HT1080 (cell line): ENCODE measurements at regions not wholly inside any gene's neighbourhood (a gene's known extent, or its start where the extent isn't known, plus 50 kb on each side); places are given as distances from the start of the nearest gene placed in this dataset.
"Not testable (repeated sequence)": the region's sequence is repeated elsewhere in the genome, so short reads cannot be mapped to it uniquely, and the experiment has no call there.

Experiments
- DNase-seq: peaks from one replicate; pipeline ENCODE4 v3.0.0-alpha.2; 2015; ENCODE audit warnings: low read depth

DNA sequence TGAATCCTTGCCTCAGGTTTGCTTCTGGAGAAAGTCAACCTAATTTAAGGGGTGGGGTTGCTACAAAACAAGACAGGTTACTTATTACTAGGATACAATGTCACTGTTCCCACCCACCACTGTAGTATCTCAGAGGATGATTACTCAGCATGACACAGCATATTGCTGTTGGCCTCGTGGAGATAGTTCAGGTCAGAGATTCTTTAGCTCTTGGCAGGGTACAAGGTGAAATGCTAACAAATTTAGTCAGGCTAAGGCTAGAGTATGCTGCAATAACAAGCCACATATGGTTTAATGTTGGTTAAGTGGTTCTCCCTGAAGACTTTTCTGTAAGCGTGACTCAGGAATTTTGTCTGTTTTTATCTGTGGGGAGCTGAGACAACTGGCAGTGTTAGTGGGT, 161.8 kb downstream of the EDEM1 start:
- peak; percentile 25 for DNase-seq

DNA sequence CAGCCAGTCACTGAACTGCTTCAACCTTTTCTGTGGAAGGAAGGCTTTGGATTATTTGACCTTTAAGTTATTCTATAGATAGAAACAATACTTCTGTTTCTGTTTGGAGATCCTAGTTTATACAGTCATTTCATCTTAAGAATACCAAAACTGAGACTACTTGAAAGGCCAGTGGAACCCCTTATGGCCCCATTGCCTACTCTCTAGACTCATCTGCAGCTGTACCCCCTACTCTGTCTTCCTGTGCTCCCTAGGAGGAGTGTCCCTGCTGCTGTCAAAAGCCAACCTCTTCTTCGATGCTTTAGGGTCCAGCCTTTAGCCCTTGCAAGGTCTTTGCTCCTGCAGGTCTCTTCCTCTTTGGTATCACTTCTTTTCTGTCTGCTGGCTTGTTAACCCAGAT, 169.6 kb downstream of the EDEM1 start:
- no peak for DNase-seq

DNA sequence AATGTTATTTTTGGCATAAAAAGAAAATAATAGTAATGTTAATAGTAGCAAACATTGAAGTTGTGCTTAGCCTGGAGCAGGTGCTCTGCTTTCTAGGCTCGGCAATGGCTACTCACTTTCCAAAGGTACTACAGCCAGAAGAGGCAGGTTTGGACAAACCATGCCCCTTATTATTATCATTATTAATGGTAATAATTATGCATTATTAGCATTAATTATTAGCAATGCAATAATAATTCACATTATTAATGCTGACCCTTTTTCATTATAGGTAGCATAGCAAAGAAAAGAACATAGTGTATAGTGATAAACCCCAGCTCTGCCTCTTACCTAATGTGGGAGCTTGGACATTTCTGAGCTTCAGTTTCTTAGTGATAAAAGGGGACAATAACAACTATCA, 171.4 kb downstream of the EDEM1 start:
- DNase-seq, result no peak

DNA sequence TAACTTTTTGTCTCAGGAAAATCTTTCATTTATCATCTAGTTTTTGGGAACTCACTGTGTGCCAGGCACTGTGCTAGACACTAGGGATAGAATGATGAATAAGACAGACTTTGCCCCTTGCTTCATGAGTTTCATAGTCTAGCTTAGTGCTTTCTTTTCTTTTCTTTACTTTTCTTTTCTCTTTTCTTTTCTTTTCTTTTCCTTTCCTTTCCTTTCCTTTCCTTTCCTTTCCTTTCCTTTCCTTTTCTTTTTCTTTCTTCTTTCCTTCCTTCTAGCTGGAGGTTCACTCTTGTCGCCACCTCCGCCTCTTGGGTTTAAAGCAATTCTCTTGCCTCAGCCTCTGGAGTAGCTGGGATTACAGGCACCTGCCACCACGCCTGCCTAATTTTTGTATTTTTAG, 172.9 kb downstream of the EDEM1 start:
- DNase-seq, result no peak

DNA sequence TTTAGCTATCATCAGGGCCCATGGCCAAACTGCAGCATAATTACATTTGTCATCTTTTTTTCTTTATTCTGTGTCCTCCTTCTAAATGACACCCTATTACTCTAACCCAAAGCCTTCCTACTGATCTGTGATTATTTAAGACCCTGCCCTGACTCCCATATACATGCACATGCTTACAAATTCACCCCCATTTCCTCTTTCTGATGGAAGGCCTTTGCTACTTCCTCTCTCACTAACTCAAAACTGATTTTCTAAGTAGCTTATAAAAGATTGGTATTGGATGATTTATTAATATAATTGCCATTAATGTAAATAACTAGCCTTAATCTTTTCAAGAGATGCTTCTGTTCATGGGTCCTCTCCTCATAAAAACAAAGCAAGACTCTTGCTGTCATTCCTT, 179.2 kb downstream of the EDEM1 start:
- no peak for DNase-seq

DNA sequence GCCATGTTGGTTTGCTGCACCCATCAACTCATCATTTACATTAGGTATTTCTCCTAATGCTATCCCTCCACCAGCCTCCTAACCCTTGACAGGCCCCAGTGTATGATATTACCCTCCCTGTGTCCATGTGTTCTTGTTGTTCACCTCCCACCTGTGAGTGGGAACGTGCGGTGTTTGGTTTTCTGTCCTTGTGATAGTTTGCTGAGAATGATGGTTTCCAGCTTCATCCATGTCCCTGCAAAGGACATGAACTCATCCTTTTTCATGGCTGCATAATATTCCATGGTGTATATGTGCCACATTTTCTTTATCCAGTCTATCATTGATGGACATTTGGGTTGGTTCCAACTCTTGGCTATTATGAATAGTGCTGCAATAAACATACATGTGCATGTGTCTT, 184.0 kb downstream of the EDEM1 start:
- DNase-seq, result not testable (repeated sequence)

DNA sequence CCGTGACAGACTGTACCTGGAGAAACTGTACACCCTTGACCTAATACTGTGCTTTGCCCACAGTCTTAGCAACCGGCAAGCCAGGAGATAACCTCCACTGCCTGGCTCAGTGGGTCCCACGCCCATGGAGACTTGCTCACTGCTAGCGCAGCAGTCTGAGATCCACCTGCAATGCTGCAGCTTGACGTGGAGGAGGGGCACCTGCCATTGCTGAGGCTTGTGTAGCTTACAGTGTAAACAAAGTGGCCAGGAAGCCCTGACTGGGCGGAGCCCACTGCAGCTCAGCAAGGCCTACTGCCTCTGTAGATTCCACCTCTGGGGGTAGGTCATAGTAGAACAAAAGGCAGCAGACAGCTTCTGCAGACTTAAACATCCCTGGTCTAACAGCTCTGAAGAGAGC, 189.3 kb downstream of the EDEM1 start:
- no peak for DNase-seq

DNA sequence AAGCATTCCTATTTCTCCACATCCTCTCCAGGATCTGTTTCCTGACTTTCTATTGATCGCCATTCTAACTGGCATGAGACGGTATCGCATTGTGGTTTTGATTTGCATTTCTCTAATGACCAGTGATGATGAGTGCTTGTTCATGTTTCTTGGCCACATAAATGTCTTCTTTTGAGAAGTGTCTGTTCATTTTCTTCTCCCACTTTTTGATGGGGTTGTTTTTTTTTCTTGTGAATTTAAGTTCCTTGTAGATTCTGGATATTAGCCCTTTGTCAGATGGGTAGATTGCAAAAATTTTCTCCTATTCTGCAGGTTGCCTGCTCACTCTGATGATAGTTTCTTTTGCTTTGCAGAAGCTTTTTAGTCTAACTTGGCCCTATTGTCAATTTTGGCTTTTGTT, 191.8 kb downstream of the EDEM1 start:
- not testable (repeated sequence) for DNase-seq

DNA sequence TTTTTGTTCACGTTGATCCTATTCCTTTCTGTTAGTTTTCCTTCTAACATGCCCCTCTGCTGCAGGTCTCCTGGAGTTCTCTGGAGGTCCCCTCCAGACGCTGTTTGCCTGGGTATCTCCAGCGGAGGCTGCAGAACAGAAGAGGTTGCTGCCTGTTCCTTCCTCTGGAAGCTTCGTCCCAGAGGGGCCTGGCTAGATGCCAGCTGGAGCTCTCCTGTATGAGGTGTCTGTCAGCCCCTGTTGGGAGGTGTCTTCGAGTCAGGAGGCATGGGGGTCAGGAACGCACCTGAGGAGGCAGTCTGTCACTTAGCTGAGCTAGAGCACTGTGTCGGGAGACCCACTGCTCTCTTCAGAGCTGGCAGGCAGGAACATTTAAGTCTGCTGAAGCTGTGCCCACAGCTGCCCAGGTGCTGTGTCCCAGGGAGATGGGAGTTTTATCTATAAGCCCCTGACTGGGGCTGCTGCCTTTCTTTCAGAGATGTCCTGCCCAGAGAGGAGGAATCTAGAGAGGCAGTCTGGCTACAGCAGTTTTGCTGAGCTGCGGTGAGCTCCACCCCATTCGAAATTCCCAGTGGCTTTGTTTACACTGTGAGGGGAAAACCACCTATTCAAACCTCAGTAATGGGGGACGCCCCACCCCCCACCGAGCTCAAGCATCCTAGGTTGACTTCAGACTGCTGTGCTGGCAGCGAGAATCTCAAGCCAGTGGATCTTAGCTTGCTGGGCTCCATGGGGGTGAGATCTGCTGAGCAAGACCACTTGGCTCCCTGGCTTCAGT, 196.2 kb downstream of the EDEM1 start:
- not testable (repeated sequence) for DNase-seq

DNA sequence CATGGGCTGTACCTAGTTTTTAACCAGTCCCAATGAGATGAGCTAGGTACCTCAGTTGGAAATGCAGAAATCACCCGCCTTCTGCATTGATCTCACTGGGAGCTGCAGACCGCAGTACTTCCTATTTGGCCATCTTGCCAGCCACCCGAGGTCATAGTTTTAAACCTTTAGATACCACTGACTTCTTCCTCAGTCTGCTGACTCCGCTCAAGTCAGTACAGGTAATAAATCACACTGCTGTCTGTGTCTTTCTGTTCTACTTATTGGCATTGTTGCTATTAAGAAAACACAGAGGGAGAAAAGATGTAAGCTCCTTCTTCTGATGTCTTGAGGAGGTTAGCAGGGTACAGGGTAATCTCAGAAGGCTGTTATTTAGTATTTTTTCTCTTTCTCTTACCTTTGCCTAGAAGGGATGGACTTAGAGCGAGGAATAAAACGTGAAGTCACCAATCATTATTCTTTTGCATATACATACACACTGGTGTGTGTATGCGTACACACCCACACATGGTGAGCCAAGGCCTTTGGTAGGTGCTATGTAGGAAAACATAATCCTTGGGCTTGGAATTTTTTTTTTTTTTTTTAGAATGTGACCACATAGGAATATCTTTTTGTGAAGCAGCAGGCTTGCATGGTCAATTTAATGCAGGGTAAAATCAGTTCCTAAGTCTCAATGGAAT, 197.2 kb downstream of the EDEM1 start:
- DNase-seq, result no peak

DNA sequence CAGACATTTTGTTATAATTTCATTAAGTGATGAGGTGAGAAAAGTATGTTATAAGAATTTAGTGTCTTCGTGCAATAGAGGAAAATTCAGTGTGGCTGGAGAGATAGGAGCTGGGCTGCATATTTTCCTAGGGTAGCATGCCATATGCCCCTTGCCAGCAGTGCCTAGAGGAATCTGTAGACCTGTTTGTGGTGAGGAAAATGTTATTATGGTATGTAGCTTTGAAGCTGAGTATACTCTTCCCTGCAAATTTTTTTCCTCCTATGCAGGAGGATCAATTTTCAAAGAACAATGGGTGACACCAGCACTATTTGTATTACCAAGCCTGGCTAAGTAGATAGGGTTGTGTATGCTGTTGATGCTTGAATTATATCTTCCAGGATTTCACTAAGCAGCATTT, 200.6 kb downstream of the EDEM1 start:
- no peak for DNase-seq

DNA sequence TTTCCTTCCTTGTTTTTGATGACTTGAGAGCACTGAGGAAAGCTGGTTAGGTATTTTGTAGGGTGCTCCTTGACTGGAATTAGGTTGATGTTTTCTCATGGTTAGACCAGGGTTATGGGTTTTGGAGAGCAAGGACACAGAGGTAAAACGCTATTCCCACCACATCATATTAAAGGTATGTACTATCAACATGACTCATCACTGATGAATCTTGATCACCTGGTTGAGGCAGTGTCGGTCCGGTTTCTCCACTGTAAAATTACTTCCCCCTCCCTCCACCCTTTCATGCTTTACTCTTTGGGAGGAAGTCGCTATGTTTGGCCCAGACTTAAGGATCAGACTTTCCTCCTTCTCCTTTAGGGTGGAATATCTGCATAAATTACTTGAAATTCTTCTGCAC, 201.6 kb downstream of the EDEM1 start:
- DNase-seq, result peak; percentile 54

DNA sequence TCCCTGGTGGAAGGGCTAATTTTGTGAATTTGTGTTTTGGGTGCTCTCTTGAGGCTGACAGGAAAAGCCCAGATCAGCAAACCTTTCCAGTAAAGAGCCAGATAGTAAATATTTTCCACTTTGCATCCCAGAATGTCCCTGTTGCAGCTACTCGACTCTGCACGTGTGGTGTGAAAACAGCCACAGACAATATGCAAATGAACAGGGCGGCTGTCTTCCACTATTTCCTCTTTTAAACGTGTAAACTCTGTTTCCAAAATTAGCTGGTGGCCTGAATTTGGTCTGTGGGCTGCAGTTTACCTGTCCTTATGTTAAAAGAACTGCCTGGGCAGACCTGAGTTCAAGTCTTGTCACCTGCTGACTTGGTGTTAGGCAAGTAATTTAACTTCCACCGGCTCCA, 202.7 kb downstream of the EDEM1 start:
- no peak for DNase-seq

DNA sequence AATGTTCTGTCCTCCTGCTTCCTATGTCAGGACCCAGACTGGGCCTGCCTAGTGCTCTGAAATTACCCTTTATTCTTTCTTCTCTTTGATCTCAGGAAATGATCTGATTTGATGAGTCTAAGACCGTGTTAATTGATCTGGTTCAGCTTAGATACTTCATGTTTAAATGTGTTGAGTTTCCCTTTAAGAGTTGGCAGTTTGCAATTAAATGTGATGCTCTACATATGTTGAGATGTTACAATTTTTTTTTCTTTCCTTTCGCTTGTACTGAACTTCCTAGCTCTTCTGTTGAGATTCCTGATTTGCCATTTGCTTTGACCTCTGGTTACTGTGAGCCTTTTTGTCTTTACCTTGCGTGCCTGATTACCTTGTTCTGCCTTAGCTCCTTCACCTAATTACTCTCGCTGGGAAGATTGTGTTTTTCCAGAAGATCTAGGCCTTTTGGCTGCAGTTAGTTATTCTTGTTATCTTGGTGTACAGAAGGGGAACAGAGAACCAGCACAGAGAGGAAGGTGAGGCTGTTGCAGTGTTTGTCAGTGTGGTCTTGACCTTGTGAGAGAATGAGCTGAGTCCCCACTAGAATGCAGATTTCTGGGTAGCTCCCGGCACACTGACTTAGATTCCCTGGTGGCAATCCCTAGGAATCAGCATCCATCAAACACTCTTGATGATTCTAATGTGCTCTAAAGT, 203.6 kb downstream of the EDEM1 start:
- DNase-seq, result no peak

DNA sequence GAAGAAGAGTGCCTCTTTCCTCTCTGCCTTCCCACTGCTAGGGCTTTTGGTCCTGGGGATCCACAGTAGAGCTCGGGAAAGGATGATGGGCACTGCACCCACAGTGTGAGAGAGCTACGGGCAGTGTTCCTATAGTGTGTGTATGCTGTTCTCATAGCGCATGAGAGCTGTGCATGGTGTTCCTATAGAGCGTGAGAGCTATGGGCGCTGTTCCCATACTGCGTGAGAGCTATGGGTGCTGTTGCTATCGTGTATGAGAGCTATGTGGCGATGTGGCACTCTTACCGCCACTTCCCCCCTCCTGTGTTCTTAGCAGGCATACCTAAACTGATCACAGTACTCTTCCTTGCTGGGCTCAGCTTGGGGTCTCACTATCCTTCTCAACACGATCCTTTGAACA, 213.5 kb downstream of the EDEM1 start:
- DNase-seq, result no peak

DNA sequence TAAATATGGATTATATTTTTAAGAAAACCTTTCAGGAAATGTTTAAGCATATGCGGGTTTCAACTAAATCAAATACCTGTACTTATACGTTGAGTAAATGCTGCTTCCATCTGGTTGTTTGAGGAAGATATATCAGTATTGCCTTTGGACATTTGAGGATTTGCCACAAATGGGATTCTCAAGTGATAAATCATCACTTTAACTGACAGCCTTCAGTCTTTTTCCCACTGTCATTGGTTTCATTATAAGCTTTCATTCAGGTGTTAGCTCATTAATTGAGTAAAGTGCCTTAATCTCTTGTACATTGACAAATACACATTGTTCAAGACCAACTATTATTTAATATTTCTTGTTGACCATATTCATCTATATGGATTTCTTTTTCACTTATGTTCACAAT, 217.2 kb downstream of the EDEM1 start:
- no peak for DNase-seq

DNA sequence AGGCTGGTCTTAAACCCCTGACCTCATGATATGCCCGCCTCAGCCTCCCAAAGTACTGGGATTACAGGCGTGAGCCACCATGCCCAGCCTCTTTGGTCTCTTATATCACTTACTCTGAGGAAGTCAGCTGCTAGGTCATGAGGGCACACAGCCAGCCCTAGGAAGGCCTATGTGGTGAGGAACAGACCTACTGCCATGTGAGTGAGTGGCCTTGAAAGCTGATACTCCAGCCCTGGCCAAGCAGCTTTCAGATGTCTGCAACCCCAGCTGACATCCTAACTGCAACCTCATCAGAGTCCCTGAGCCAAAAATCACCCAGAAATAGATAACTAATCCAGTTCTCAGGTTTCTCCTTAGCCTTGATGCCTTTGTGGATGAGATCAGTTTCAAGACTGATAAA, 224.3 kb downstream of the EDEM1 start:
- peak; percentile 8 for DNase-seq

DNA sequence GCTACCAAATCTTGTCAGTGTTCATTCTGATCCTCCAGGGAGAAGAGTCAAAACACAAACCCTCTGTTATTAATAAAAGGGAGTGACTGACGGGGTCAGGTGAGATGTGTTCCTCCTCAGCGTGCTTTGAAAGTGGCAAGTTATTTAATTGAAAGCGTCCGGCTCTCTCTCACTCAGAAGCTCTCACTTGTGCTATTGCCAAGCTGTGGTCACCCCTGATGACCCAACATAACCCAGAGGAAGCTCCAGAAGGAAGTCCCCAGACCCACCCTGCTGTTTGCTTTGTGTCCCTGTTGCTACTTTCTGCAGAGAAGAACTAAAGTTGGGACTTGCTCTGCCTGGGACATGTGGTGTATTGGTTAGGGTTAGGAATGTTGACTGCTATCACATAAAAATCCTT, 235.6 kb downstream of the EDEM1 start:
- no peak for DNase-seq

DNA sequence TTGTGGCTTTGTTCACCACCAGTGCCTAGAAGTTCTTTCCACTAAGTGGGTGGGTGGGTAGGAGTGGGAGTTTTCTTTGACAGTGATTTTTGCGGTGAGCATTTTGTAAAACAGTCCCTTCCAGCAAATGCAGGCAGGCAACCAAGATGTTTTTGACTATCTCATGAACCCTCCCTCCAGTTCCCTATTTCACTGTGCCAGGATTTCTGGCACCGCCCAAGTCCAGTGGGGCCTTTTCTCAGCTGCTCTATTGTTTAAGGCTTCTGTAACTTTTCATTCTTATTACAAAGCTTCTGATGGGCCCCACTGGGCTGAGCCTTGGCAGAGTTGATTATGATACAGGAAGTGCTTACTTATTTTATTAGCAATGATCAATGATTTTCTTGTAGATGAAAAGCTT, 236.0 kb downstream of the EDEM1 start:
- no peak for DNase-seq

DNA sequence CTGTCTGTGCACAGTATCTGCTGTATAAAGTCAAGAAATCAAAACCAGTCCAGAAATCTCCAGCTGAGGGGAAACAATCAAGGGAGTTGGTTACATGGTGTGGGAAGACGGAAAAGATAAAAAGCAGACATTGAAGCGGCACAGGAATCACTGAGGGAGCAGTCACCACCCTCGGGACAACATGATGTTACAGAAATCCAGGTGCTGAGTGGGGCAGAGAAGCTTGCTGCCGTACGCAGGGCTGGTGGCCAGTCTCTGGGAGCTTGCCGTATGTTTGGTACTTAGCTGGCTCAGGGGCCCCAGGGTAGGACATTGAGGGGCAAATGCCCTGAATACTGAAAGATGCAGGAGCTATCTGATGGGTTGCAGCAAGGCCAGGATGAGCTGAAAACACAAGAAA, 237.9 kb downstream of the EDEM1 start:
- DNase-seq, result no peak

DNA sequence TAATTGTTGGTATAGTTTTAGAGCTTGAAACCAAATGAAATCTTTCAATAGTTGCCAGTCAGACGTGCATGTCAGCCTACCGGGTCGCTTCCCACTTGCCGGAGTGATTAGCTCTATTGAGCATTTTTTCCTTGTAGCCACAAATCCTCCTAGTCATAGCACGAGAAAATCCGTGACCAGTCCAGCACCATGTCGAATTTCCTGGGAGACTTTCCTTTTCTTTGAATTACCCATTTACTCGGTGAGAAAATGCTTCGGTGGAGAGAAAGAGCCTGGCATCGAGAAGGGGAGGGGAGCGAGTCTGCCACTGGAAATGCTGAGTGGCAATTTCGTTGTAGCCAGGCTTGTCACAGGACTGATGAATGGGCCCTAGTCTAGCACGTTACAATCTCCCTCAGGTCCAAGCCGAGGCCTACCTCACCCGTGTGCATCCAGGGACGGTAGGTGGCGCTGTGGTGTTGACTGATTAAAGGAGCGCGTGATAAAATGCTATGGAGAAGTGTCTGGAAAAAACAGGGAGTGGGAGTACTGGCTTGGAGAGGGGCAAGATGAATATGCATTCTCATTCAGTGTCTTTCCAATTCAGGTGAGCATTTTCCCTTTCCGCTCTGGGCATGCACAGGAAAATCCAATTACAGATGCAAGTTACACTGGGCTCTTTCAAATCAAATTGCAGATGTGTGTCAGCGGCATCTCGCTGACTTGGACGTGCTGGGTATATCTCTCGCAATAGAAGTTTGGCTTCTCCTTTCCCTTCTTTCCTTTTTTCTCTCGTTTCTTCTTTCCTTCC, 238.8 kb downstream of the EDEM1 start:
- DNase-seq, result peak; percentile 60

DNA sequence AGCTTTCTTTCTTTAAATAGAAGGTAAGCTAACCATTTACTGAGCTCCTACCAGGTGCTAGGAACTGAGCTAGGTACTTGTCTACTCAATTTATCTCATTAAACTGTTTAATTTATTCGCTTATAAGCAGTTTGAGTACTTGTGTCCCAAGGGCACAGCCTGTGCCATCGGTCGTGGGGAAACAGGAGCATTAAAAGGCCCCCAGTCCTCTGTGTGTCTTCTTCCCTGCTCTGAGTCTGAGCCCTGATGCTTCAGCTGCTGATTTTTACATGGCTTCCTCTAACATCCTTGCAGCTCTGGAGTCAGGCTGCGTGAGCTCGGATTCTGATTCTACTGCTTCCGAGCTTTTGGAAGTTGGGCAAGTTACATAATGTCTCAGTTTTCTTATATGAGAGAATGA, 239.5 kb downstream of the EDEM1 start:
- no peak for DNase-seq
